HCT116 (cell line): ENCODE measurements at regions not wholly inside any gene's neighbourhood (a gene's known extent, or its start where the extent isn't known, plus 50 kb on each side); places are given as distances from the start of the nearest gene placed in this dataset.

Experiments
- EZH2phosphoT487 ChIP-seq: fragments of 200-600 bp; IDR thresholded peaks from 2 replicates; pipeline ENCODE4 v1.6.1; 2018; ENCODE audit warnings: antibody characterized with exemption, borderline replicate concordance
- POLR2AphosphoS5 ChIP-seq: IDR thresholded peaks from 2 replicates; pipeline ENCODE4 v1.6.1; 2011; ENCODE audit warnings: mild to moderate bottlenecking, low read depth, low read length, moderate library complexity
- YY1 ChIP-seq: IDR thresholded peaks from 2 replicates; pipeline ENCODE4 v1.6.1; 2011; ENCODE audit warnings: low read length, low read depth, moderate library complexity, mild to moderate bottlenecking; ENCODE audit not compliant: insufficient replicate concordance; ENCODE audit errors: extremely low read depth
- TF ChIP-seq, protein P1 (sequence below), 3 experiments: fragments of 200-600 bp in 1 of 3; sonication (generic) in 1 of 3; IDR thresholded peaks in 2 of 3; conservative IDR thresholded peaks in 1 of 3; 2 replicates each; pipeline ENCODE4 v1.5.1; 2012 to 2017; ENCODE audit warnings: low read depth in 2 of 3, low read length in 2 of 3, antibody characterized with exemption in 1 of 3, borderline replicate concordance in 1 of 3, control low read depth in 1 of 3, mild to moderate bottlenecking in 1 of 3, mixed read lengths in 1 of 3, mixed run types in 1 of 3, moderate library complexity in 1 of 3; ENCODE audit not compliant: insufficient read depth in 1 of 3

DNA sequence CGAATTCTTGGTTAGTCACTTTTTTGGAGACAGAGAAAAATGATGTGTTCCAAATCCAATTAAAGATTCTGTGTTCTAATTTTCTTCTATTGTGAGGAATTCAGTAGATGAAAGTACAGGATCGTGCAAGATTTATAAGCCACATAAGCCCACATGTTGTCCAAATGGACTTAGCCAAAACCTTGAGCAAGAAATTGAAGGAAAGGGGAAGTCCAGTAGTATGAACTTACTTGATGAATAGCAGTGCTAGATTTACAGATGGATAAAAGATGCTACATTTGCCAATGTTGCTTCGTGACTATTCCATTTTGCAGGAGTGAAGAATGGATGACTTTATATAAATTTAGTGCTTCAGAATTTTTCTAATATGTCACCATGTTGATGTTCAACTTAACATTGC lies 120.0 kb upstream of the ATP11B start:
- TF ChIP-seq POLR2AphosphoS5 (no peak), YY1 (no peak), EZH2phosphoT487 (no peak)
- TF ChIP-seq, protein P1, sequence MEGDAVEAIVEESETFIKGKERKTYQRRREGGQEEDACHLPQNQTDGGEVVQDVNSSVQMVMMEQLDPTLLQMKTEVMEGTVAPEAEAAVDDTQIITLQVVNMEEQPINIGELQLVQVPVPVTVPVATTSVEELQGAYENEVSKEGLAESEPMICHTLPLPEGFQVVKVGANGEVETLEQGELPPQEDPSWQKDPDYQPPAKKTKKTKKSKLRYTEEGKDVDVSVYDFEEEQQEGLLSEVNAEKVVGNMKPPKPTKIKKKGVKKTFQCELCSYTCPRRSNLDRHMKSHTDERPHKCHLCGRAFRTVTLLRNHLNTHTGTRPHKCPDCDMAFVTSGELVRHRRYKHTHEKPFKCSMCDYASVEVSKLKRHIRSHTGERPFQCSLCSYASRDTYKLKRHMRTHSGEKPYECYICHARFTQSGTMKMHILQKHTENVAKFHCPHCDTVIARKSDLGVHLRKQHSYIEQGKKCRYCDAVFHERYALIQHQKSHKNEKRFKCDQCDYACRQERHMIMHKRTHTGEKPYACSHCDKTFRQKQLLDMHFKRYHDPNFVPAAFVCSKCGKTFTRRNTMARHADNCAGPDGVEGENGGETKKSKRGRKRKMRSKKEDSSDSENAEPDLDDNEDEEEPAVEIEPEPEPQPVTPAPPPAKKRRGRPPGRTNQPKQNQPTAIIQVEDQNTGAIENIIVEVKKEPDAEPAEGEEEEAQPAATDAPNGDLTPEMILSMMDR (IDR thresholded peaks at IDR 0.05 in 2 of 3, conservative IDR thresholded peaks at IDR 0.05 in 1 of 3; ENCODE audit: borderline replicate concordance in 1 of 3, insufficient read depth in 1 of 3, low read depth in 2 of 3, low read length in 2 of 3), result no peak
